OCI-LY1 (cell line): ENCODE measurements at regions not wholly inside any gene's neighbourhood (a gene's known extent, or its start where the extent isn't known, plus 50 kb on each side); places are given as distances from the start of the nearest gene placed in this dataset.

Experiments used
- H2AFZ ChIP-seq: fragments of 200-600 bp; sonication (generic), shearing (Covaris generic); 2 replicates; pipeline ENCODE4 v1.6.0; 2014; ENCODE audit warnings: antibody characterized with exemption, mild to moderate bottlenecking, low read length
- H3F3A ChIP-seq: fragments of 200-600 bp; sonication (generic), shearing (Covaris generic); 2 replicates; pipeline ENCODE4 v1.6.0; 2014; ENCODE audit warnings: mild to moderate bottlenecking, antibody characterized with exemption, low read length, moderate library complexity; ENCODE audit not compliant: insufficient read depth
- H3K27ac ChIP-seq: fragments of 200-600 bp; sonication (generic); 2 replicates; pipeline ENCODE4 v1.5.1; 2014; ENCODE audit warnings: low read length, mixed run types, mild to moderate bottlenecking, low read depth; ENCODE audit not compliant: poor library complexity, severe bottlenecking
- H3K27me3 ChIP-seq: fragments of 200-600 bp; sonication (generic); 2 replicates; pipeline ENCODE4 v1.6.0; 2014; ENCODE audit warnings: antibody characterized with exemption, mild to moderate bottlenecking, low read length, moderate library complexity; ENCODE audit not compliant: insufficient read depth
- H3K36me3 ChIP-seq: fragments of 200-600 bp; sonication (generic); 2 replicates; pipeline ENCODE4 v1.6.1; 2014; ENCODE audit warnings: mild to moderate bottlenecking, antibody characterized with exemption, low read length, moderate library complexity, mixed read lengths; ENCODE audit not compliant: insufficient read depth
- H3K4me1 ChIP-seq: fragments of 200-600 bp; sonication (generic); 2 replicates; pipeline ENCODE4 v1.5.1; 2014; ENCODE audit warnings: mild to moderate bottlenecking, low read length, moderate library complexity; ENCODE audit not compliant: insufficient read depth, severe bottlenecking
- H3K4me2 ChIP-seq: fragments of 200-600 bp; sonication (generic), shearing (Covaris generic); 2 replicates; pipeline ENCODE4 v1.6.1; 2014; ENCODE audit warnings: low read length
- H3K4me3 ChIP-seq: fragments of 200-600 bp; sonication (generic); 2 replicates; pipeline ENCODE4 v1.5.1; 2014; ENCODE audit warnings: low read length, low read depth, mild to moderate bottlenecking, mixed read lengths; ENCODE audit not compliant: poor library complexity, severe bottlenecking
- H3K79me2 ChIP-seq: fragments of 200-600 bp; shearing (Covaris generic); 2 replicates; pipeline ENCODE4 v1.6.1; 2016; ENCODE audit warnings: mixed run types, low read length, mixed read lengths; ENCODE audit not compliant: insufficient read depth
- H3K9ac ChIP-seq: fragments of 200-600 bp; sonication (generic), shearing (Covaris generic); 2 replicates; pipeline ENCODE4 v1.6.1; 2014; ENCODE audit warnings: mild to moderate bottlenecking, low read length, mixed read lengths
- H3K9me2 ChIP-seq: fragments of 200-600 bp; sonication (generic), shearing (Covaris generic); 2 replicates; pipeline ENCODE4 v1.6.1; 2014; ENCODE audit warnings: low read depth, mild to moderate bottlenecking, low read length, mixed read lengths
- H3K9me3 ChIP-seq: fragments of 200-600 bp; shearing (Covaris generic); 2 replicates; pipeline ENCODE4 v1.6.1; 2014; ENCODE audit warnings: low read length, mixed read lengths
- H4K20me1 ChIP-seq: fragments of 200-600 bp; sonication (generic), shearing (Covaris generic); 2 replicates; pipeline ENCODE4 v1.6.0; 2016; ENCODE audit warnings: mild to moderate bottlenecking, low read length; ENCODE audit not compliant: insufficient read depth
- CTCF ChIP-seq: fragments of 200-600 bp; sonication (generic), shearing (Covaris generic); IDR thresholded peaks from 2 replicates; pipeline ENCODE4 v1.5.1; 2017; ENCODE audit warnings: mild to moderate bottlenecking, antibody characterized with exemption, low read length, moderate library complexity, mixed read lengths
- EZH2 ChIP-seq: fragments of 200-600 bp; sonication (generic), shearing (Covaris generic); IDR thresholded peaks from 2 replicates; pipeline ENCODE4 v1.8.0; 2017; ENCODE audit warnings: borderline replicate concordance, mixed run types, mild to moderate bottlenecking, antibody characterized with exemption, low read length, moderate library complexity, mixed read lengths

DNA sequence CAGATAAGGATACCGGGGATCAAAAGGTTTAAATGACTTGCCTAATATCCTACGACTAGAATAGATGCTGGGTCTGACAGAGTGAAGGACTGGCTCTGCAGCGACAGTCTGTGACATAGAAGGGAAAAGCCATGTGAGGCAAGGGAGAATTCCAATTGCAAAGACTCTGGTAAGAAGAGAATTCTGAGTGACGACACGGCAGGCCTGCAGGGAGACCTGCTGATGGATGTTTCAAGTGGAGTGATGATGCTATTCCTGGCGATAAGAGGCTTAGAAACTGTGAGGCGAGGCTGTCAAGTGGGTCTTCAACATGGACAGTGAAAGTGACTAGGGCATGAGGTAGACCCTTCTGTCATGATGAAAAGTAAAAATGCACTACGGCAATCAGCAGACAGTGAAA, 176.6 kb upstream of the PBX1 start:
- Histone ChIP-seq H3K4me1 (no peaks in the 10 kb centered on the region), H3K9ac (no peak overlapping the region)
- TF ChIP-seq EZH2 (no peak), CTCF (no peak)

GRCh38 chr1:164384262-164384661, 174.7 kb upstream of the PBX1 start:
- H3K79me2 ChIP-seq = no peaks in the 10 kb centered on the region
- H4K20me1 ChIP-seq = no peaks in the 10 kb centered on the region
- H3K27me3 ChIP-seq = no peaks in the 10 kb centered on the region
- no peaks in the 10 kb centered on the region for H3K36me3 ChIP-seq
- H3K27ac ChIP-seq = no peak overlapping the region
- no peaks in the 10 kb centered on the region for H3K9me3 ChIP-seq
- no peak overlapping the region for H3K9ac ChIP-seq
- TF ChIP-seq CTCF = no peak
- H2AFZ ChIP-seq = no peak overlapping the region
- H3K4me1 ChIP-seq = no peaks in the 10 kb centered on the region
- H3F3A ChIP-seq = no peaks in the 10 kb centered on the region
- H3K4me3 ChIP-seq = no peak overlapping the region
- no peak overlapping the region for H3K4me2 ChIP-seq
- no peaks in the 10 kb centered on the region for H3K9me2 ChIP-seq

More for the DNA sequence above, 176.6 kb upstream of the PBX1 start:
- no peaks in the 10 kb centered on the region for H3K9me2 ChIP-seq
- no peak overlapping the region for H3K27ac ChIP-seq
- no peaks in the 10 kb centered on the region for H3K27me3 ChIP-seq
- no peak overlapping the region for H3K4me2 ChIP-seq
- no peaks in the 10 kb centered on the region for H3K79me2 ChIP-seq
- no peaks in the 10 kb centered on the region for H4K20me1 ChIP-seq
- H3K4me3 ChIP-seq = no peak overlapping the region
- H2AFZ ChIP-seq = no peak overlapping the region
- H3K36me3 ChIP-seq = no peaks in the 10 kb centered on the region
- H3K9me3 ChIP-seq = no peaks in the 10 kb centered on the region
- H3F3A ChIP-seq = no peaks in the 10 kb centered on the region

DNA sequence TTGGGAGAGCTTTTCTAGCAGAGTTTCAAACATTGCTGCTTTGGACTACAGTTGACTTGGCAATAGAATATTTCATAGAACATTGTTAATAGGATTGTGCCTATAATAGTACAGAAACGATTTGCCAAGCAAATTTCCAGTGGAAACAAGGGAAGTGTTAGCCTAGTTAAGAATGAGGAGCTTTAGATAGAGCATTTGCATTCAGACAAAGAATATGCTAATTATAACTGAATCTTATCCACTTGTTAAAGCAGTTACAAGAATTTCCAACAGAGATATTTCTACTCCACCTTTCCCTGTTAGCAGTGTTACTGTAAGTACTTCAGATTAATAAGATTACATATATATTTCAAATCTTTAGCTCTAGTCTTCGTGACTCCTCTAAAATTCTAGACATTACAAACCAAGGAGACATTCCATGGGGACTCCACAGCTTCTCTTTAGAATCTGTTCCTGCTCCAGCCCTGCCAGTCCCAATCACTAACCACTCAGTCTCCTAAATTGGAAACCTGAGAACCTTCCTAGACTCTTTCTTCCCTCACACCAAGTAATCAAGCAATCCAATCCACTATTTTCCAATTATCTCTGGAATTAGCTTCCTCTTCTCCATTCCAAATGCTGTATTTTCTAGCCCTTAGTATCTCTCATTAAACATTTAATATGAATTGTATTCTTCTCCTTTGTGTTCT, 141.8 kb upstream of the PBX1 start:
- Histone ChIP-seq H3K9ac (no peak overlapping the region), H3K9me2 (no peaks in the 10 kb centered on the region), H3K4me2 (no peak overlapping the region), H3K27ac (no peak overlapping the region), H3K4me3 (no peak overlapping the region), H3K4me1 (no peaks in the 10 kb centered on the region), H3K79me2 (no peaks in the 10 kb centered on the region), H3K27me3 (no peaks in the 10 kb centered on the region), H4K20me1 (no peaks in the 10 kb centered on the region), H3K36me3 (no peaks in the 10 kb centered on the region), H2AFZ (no peak overlapping the region), H3F3A (no peaks in the 10 kb centered on the region), H3K9me3 (no peaks in the 10 kb centered on the region)
- TF ChIP-seq EZH2 (no peak), CTCF (no peak)
